GM18502 (cell line): ENCODE measurements at regions not wholly inside any gene's neighbourhood (a gene's known extent, or its start where the extent isn't known, plus 50 kb on each side); places are given as distances from the start of the nearest gene placed in this dataset.

ENCODE experiments used
- ATAC-seq: cut with Tn5 transposase; IDR thresholded peaks from one replicate; pipeline ENCODE4 v1.9.1; 2021; ENCODE audit warnings: mild to moderate bottlenecking; ENCODE audit not compliant: unreplicated experiment, poor library complexity

DNA sequence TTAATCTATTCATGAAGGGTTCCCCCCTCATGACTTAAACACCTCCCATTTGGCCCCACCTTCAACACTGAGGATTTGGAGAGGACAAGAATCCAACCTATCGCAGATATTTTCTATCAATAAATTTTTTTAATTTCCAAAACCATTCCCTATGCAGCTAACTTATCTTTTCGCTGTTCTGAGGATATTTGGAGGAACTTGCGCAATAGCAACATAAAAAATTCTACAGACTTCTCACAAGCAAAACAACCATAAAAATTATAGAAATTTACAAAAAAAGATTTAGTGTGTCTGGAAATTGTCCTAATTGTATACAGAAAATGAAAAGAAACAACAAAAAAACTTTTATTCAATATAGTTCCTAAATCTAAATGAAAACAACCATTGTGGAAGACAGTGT lies 1472.7 kb upstream of the ZEB2 start:
- no peak for ATAC-seq

GRCh38 chr2:145987793-145988192 lies 1467.9 kb upstream of the ZEB2 start:
- ATAC-seq: no peak

GRCh38 chr2:145985517-145985916 lies 1465.6 kb upstream of the ZEB2 start:
- ATAC-seq: no peak

GRCh38 chr2:145984580-145984979 lies 1464.7 kb upstream of the ZEB2 start:
- no peak for ATAC-seq

GRCh38 chr2:145980318-145980717 lies 1460.4 kb upstream of the ZEB2 start:
- no peak for ATAC-seq

- ATAC-seq: no peak
Observed at GRCh38 chr2:145975406-145975805, 1455.5 kb upstream of the ZEB2 start.

GRCh38 chr2:145961846-145962245 lies 1441.9 kb upstream of the ZEB2 start:
- no peak for ATAC-seq

GRCh38 chr2:145960479-145961163 lies 1440.7 kb upstream of the ZEB2 start:
- no peak for ATAC-seq

GRCh38 chr2:145958611-145959010 lies 1438.7 kb upstream of the ZEB2 start:
- ATAC-seq: no peak

DNA sequence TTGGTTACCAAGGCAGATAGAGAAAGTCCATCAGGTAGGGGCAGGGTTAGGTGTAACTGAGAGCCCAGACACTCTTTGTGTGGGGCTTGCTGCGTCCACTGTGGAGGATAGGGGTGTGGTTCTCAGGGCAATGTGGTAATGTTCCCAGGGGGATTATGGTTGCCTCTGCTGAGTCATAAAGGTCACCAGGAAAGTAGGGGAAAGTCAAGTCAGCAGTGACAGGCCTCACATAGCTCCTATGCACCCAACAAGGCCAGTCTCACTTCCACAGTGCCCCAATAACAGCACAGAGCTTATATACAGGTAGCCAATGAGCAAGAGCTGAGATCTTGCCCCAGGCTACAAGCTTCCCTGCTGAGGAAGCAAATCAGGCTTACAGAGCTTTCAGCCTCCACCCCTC lies 1438.0 kb upstream of the ZEB2 start:
- no peak for ATAC-seq

GRCh38 chr2:145939949-145940348 lies 1420.0 kb upstream of the ZEB2 start:
- ATAC-seq: no peak

DNA sequence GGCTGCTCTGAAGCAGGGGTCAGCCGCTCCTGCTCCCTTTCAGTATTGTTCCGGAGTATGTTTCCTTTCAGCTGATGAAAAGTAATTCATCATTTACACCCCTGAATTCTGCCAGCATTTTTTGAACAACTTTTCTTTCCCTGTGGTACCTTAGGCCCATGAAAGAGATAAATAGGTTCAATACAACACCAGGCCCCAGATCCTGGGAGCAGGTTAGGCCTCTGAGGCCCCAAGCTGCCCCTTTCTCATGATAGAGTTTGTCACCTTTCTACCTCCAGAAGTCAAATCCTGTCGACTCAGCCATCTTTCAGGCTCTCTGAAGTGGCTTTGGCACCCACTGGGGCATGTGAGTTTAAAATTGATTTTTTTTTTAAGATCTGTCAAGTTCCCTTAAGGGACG lies 1415.1 kb upstream of the ZEB2 start:
- no peak for ATAC-seq

GRCh38 chr2:145931781-145932395 lies 1412.0 kb upstream of the ZEB2 start:
- ATAC-seq: no peak

GRCh38 chr2:145930318-145930717 lies 1410.4 kb upstream of the ZEB2 start:
- ATAC-seq: no peak

GRCh38 chr2:145927131-145927950 lies 1407.4 kb upstream of the ZEB2 start:
- ATAC-seq: no peak

DNA sequence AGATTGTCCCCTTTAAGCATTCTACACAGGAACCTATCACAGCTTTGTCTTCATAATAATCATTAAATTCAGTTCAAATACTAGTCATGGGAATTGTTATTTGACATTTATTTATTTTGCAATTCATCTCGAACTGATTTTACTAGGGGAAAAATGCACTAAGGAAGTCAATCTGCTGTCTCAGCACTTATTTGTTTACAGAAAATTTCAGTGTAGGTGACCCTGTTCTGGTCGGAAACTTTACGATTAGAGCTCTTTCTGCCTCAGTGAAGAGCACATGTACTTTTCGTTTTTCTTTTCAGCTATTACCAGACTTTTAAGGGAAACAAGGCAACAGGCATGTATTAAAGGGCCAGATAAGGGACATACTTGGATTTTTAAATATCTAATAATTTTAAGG lies 1405.7 kb upstream of the ZEB2 start:
- ATAC-seq: no peak

DNA sequence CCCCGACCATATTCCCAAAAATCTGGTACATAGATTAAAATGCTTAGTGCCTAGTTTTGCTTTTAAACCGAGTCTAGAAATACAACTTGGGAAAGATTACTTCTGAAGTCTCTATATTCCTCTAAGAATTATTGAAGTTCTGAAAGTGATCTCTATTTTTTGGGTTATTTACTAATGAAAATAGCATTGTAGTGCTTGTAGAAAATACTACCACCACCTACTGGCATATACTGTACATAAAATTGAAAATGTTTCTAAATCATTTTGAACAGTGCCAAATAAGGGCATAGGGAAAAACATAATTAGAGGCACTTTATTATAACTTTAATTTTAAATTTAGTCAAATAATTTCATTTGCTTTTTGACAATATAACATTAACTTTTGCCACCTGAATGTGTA lies 1399.6 kb upstream of the ZEB2 start:
- no peak for ATAC-seq

- ATAC-seq: no peak
Observed at GRCh38 chr2:145918951-145919350, 1399.0 kb upstream of the ZEB2 start.

DNA sequence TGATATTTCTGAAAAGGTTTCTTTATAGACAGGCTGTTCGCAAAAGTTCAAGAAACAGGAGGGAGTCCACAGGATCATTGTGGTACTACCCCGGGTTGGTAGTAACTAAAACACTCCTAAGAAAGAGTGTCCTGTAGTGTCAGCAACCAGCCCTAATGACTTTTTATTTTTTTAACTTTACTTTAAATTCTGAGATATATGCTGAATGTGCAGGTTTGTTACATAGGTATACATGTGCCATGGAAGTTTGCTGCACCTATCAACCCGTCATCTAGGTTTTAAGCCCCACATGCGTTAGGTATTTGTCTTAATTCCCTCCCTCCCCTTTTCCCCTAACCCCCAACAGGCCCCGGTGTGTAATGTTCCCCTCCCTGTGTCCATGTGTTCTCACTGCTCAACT lies 1396.9 kb upstream of the ZEB2 start:
- no peak for ATAC-seq

- ATAC-seq: no peak
Observed at GRCh38 chr2:145914716-145915115, 1394.8 kb upstream of the ZEB2 start.

- peak; percentile 74 for ATAC-seq
Observed at GRCh38 chr2:145910416-145910815, 1390.5 kb upstream of the ZEB2 start.
